GM12891 (cell line): ENCODE measurements at regions not wholly inside any gene's neighbourhood (a gene's known extent, or its start where the extent isn't known, plus 50 kb on each side); places are given as distances from the start of the nearest gene placed in this dataset.

ENCODE experiments used
- POLR2A ChIP-seq: IDR thresholded peaks from 2 replicates; pipeline ENCODE4 v1.6.1; 2011; ENCODE audit warnings: low read depth, low read length, control low read depth
- POLR2AphosphoS5 ChIP-seq: IDR thresholded peaks from 2 replicates; pipeline ENCODE4 v1.6.1; 2011; ENCODE audit warnings: low read depth, low read length, control low read depth
- POU2F2 ChIP-seq: IDR thresholded peaks from 2 replicates; pipeline ENCODE4 v1.6.1; 2011; ENCODE audit warnings: low read depth, mild to moderate bottlenecking, control low read depth, low read length, moderate library complexity
- SPI1 ChIP-seq: IDR thresholded peaks from 2 replicates; pipeline ENCODE4 v1.6.1; 2011; ENCODE audit warnings: low read depth, low read length, control low read depth
- TAF1 ChIP-seq: IDR thresholded peaks from 2 replicates; pipeline ENCODE4 v1.6.1; 2011; ENCODE audit warnings: low read depth, low read length, control low read depth

GRCh38 chr5:175206669-175207068 lies 237.3 kb downstream of the DRD1 start:
- TF ChIP-seq POLR2AphosphoS5, result no peak
- TF ChIP-seq POLR2A, result no peak
- TF ChIP-seq TAF1, result no peak
- no peak for TF ChIP-seq SPI1
- no peak for TF ChIP-seq POU2F2
